ENCODE measurements at regions not wholly inside any gene's neighbourhood (a gene's known extent, or its start where the extent isn't known, plus 50 kb on each side); places are given as distances from the start of the nearest gene placed in this dataset.

- Histone ChIP-seq H3K9ac (ENCODE audit: low read depth, low read length) (no peak overlapping the region), H3K4me3 (ENCODE audit: low read length) (no peak overlapping the region), H3K4me2 (ENCODE audit: low read length) (no peak overlapping the region), H3K9me3 (replicated peaks; ENCODE audit: low read length) (no peaks in the 10 kb centered on the region), H3K36me3 (ENCODE audit: insufficient read depth, low read length) (no peaks in the 10 kb centered on the region), H3K27me3 (ENCODE audit: control insufficient read depth, insufficient read depth, low read length) (no peaks in the 10 kb centered on the region), H3K4me1 (ENCODE audit: control insufficient read depth, insufficient read depth, low read length) (no peaks in the 10 kb centered on the region)
Measured at GRCh38 chr18:64566456-64566855, 417.6 kb upstream of the LINC00305 start.

GRCh38 chr18:64562651-64563050 lies 413.8 kb upstream of the LINC00305 start:
- no peaks in the 10 kb centered on the region for H3K9me3 ChIP-seq (replicated peaks; ENCODE audit: low read length)
- no peaks in the 10 kb centered on the region for H3K27me3 ChIP-seq (ENCODE audit: control insufficient read depth, insufficient read depth, low read length)
- H3K4me1 ChIP-seq (ENCODE audit: control insufficient read depth, insufficient read depth, low read length) = no peaks in the 10 kb centered on the region
- H3K36me3 ChIP-seq (ENCODE audit: insufficient read depth, low read length) = no peaks in the 10 kb centered on the region
- no peak overlapping the region for H3K4me2 ChIP-seq (ENCODE audit: low read length)
- H3K9ac ChIP-seq (ENCODE audit: low read depth, low read length) = no peak overlapping the region
- H3K4me3 ChIP-seq (ENCODE audit: low read length) = no peak overlapping the region

- H3K4me2 ChIP-seq (ENCODE audit: low read length) = no peak overlapping the region
- no peaks in the 10 kb centered on the region for H3K27me3 ChIP-seq (ENCODE audit: control insufficient read depth, insufficient read depth, low read length)
- no peak overlapping the region for H3K9ac ChIP-seq (ENCODE audit: low read depth, low read length)
- no peaks in the 10 kb centered on the region for H3K4me1 ChIP-seq (ENCODE audit: control insufficient read depth, insufficient read depth, low read length)
- H3K36me3 ChIP-seq (ENCODE audit: insufficient read depth, low read length) = no peaks in the 10 kb centered on the region
- no peak overlapping the region for H3K4me3 ChIP-seq (ENCODE audit: low read length)
- H3K9me3 ChIP-seq (replicated peaks; ENCODE audit: low read length) = peaks cover 3% of the 10 kb centered on the region
Measured at GRCh38 chr18:64546451-64546850, 397.6 kb upstream of the LINC00305 start.

GRCh38 chr18:64539847-64540246 lies 391.0 kb upstream of the LINC00305 start:
- Histone ChIP-seq H3K4me3 (ENCODE audit: low read length) (no peak overlapping the region), H3K36me3 (ENCODE audit: insufficient read depth, low read length) (no peaks in the 10 kb centered on the region), H3K4me2 (ENCODE audit: low read length) (no peak overlapping the region), H3K4me1 (ENCODE audit: control insufficient read depth, insufficient read depth, low read length) (no peaks in the 10 kb centered on the region), H3K9me3 (replicated peaks; ENCODE audit: low read length) (no peaks in the 10 kb centered on the region), H3K9ac (ENCODE audit: low read depth, low read length) (no peak overlapping the region), H3K27me3 (ENCODE audit: control insufficient read depth, insufficient read depth, low read length) (no peaks in the 10 kb centered on the region)

GRCh38 chr18:64528646-64529045 lies 379.8 kb upstream of the LINC00305 start:
- H3K36me3 ChIP-seq (ENCODE audit: insufficient read depth, low read length) = no peaks in the 10 kb centered on the region
- no peak overlapping the region for H3K4me3 ChIP-seq (ENCODE audit: low read length)
- no peak overlapping the region for H3K4me2 ChIP-seq (ENCODE audit: low read length)
- H3K27me3 ChIP-seq (ENCODE audit: control insufficient read depth, insufficient read depth, low read length) = no peaks in the 10 kb centered on the region
- peaks cover 3% of the 10 kb centered on the region for H3K9me3 ChIP-seq (replicated peaks; ENCODE audit: low read length)
- H3K4me1 ChIP-seq (ENCODE audit: control insufficient read depth, insufficient read depth, low read length) = no peaks in the 10 kb centered on the region
- no peak overlapping the region for H3K9ac ChIP-seq (ENCODE audit: low read depth, low read length)

- H3K9ac ChIP-seq (ENCODE audit: low read depth, low read length) = no peak overlapping the region
- no peak overlapping the region for H3K4me2 ChIP-seq (ENCODE audit: low read length)
- H3K36me3 ChIP-seq (ENCODE audit: insufficient read depth, low read length) = no peaks in the 10 kb centered on the region
- H3K27me3 ChIP-seq (ENCODE audit: control insufficient read depth, insufficient read depth, low read length) = no peaks in the 10 kb centered on the region
- no peak overlapping the region for H3K4me3 ChIP-seq (ENCODE audit: low read length)
- H3K9me3 ChIP-seq (replicated peaks; ENCODE audit: low read length) = no peaks in the 10 kb centered on the region
- H3K4me1 ChIP-seq (ENCODE audit: control insufficient read depth, insufficient read depth, low read length) = no peaks in the 10 kb centered on the region
Measured at GRCh38 chr18:64519201-64519600, 370.3 kb upstream of the LINC00305 start.

GRCh38 chr18:64518191-64518590 lies 369.3 kb upstream of the LINC00305 start:
- no peaks in the 10 kb centered on the region for H3K4me1 ChIP-seq (ENCODE audit: control insufficient read depth, insufficient read depth, low read length)
- no peak overlapping the region for H3K4me2 ChIP-seq (ENCODE audit: low read length)
- H3K4me3 ChIP-seq (ENCODE audit: low read length) = no peak overlapping the region
- H3K9me3 ChIP-seq (replicated peaks; ENCODE audit: low read length) = no peaks in the 10 kb centered on the region
- H3K9ac ChIP-seq (ENCODE audit: low read depth, low read length) = no peak overlapping the region
- H3K36me3 ChIP-seq (ENCODE audit: insufficient read depth, low read length) = no peaks in the 10 kb centered on the region
- no peaks in the 10 kb centered on the region for H3K27me3 ChIP-seq (ENCODE audit: control insufficient read depth, insufficient read depth, low read length)

- Histone ChIP-seq H3K9me3 (replicated peaks; ENCODE audit: low read length) (no peaks in the 10 kb centered on the region), H3K9ac (ENCODE audit: low read depth, low read length) (no peak overlapping the region), H3K4me2 (ENCODE audit: low read length) (no peak overlapping the region), H3K36me3 (ENCODE audit: insufficient read depth, low read length) (no peaks in the 10 kb centered on the region), H3K4me3 (ENCODE audit: low read length) (no peak overlapping the region), H3K4me1 (ENCODE audit: control insufficient read depth, insufficient read depth, low read length) (no peaks in the 10 kb centered on the region), H3K27me3 (ENCODE audit: control insufficient read depth, insufficient read depth, low read length) (no peaks in the 10 kb centered on the region)
Measured at GRCh38 chr18:64513401-64513800, 364.5 kb upstream of the LINC00305 start.

- no peaks in the 10 kb centered on the region for H3K27me3 ChIP-seq (ENCODE audit: control insufficient read depth, insufficient read depth, low read length)
- H3K36me3 ChIP-seq (ENCODE audit: insufficient read depth, low read length) = no peaks in the 10 kb centered on the region
- H3K9me3 ChIP-seq (replicated peaks; ENCODE audit: low read length) = no peaks in the 10 kb centered on the region
- H3K4me2 ChIP-seq (ENCODE audit: low read length) = no peak overlapping the region
- H3K9ac ChIP-seq (ENCODE audit: low read depth, low read length) = no peak overlapping the region
- no peaks in the 10 kb centered on the region for H3K4me1 ChIP-seq (ENCODE audit: control insufficient read depth, insufficient read depth, low read length)
- no peak overlapping the region for H3K4me3 ChIP-seq (ENCODE audit: low read length)
Measured at GRCh38 chr18:64490207-64490606, 341.3 kb upstream of the LINC00305 start.

GRCh38 chr18:64488698-64489097 lies 339.8 kb upstream of the LINC00305 start:
- Histone ChIP-seq H3K9ac (ENCODE audit: low read depth, low read length) (no peak overlapping the region), H3K4me3 (ENCODE audit: low read length) (no peak overlapping the region), H3K36me3 (ENCODE audit: insufficient read depth, low read length) (no peaks in the 10 kb centered on the region), H3K4me2 (ENCODE audit: low read length) (no peak overlapping the region), H3K9me3 (replicated peaks; ENCODE audit: low read length) (no peaks in the 10 kb centered on the region), H3K27me3 (ENCODE audit: control insufficient read depth, insufficient read depth, low read length) (no peaks in the 10 kb centered on the region), H3K4me1 (ENCODE audit: control insufficient read depth, insufficient read depth, low read length) (no peaks in the 10 kb centered on the region)

GRCh38 chr18:64474773-64475172 lies 325.9 kb upstream of the LINC00305 start:
- no peaks in the 10 kb centered on the region for H3K27me3 ChIP-seq (ENCODE audit: control insufficient read depth, insufficient read depth, low read length)
- H3K9ac ChIP-seq (ENCODE audit: low read depth, low read length) = no peak overlapping the region
- H3K4me2 ChIP-seq (ENCODE audit: low read length) = no peak overlapping the region
- no peaks in the 10 kb centered on the region for H3K36me3 ChIP-seq (ENCODE audit: insufficient read depth, low read length)
- H3K4me1 ChIP-seq (ENCODE audit: control insufficient read depth, insufficient read depth, low read length) = no peaks in the 10 kb centered on the region
- no peak overlapping the region for H3K4me3 ChIP-seq (ENCODE audit: low read length)
- H3K9me3 ChIP-seq (replicated peaks; ENCODE audit: low read length) = no peaks in the 10 kb centered on the region

GRCh38 chr18:64474255-64474654 lies 325.4 kb upstream of the LINC00305 start:
- no peak overlapping the region for H3K4me3 ChIP-seq (ENCODE audit: low read length)
- no peak overlapping the region for H3K9ac ChIP-seq (ENCODE audit: low read depth, low read length)
- H3K36me3 ChIP-seq (ENCODE audit: insufficient read depth, low read length) = no peaks in the 10 kb centered on the region
- no peaks in the 10 kb centered on the region for H3K9me3 ChIP-seq (replicated peaks; ENCODE audit: low read length)
- H3K4me2 ChIP-seq (ENCODE audit: low read length) = no peak overlapping the region
- H3K27me3 ChIP-seq (ENCODE audit: control insufficient read depth, insufficient read depth, low read length) = no peaks in the 10 kb centered on the region
- H3K4me1 ChIP-seq (ENCODE audit: control insufficient read depth, insufficient read depth, low read length) = no peaks in the 10 kb centered on the region
